ENCODE measurements at regions not wholly inside any gene's neighbourhood (a gene's known extent, or its start where the extent isn't known, plus 50 kb on each side); places are given as distances from the start of the nearest gene placed in this dataset.

- TF ChIP-seq ZBTB26 (CRISPR knock-in tag; IDR thresholded peaks at IDR 0.05) (no peak), RBM17 (IDR thresholded peaks at IDR 0.05; ENCODE audit: borderline replicate concordance, low read depth, low read length) (no peak), ZHX1 (conservative IDR thresholded peaks at IDR 0.05; ENCODE audit: low read length) (no peak), ZNF77 (CRISPR knock-in tag; IDR thresholded peaks at IDR 0.05) (no peak), CHCHD3 (CRISPR knock-in tag; IDR thresholded peaks at IDR 0.05) (no peak), RNF2 (IDR thresholded peaks at IDR 0.05) (no peak), ZBTB1 (CRISPR knock-in tag; IDR thresholded peaks at IDR 0.05; ENCODE audit: borderline replicate concordance, low read depth) (no peak), ZNF12 (CRISPR knock-in tag; IDR thresholded peaks at IDR 0.05) (no peak), CREB3L1 (IDR thresholded peaks at IDR 0.05; ENCODE audit: borderline replicate concordance, low read depth) (no peak), ZNF449 (CRISPR knock-in tag; IDR thresholded peaks at IDR 0.05) (no peak), KDM5B (IDR thresholded peaks at IDR 0.05; ENCODE audit: insufficient replicate concordance, low read depth, low read length) (no peak), CBX3 (IDR thresholded peaks at IDR 0.05; ENCODE audit: borderline replicate concordance in 1 of 2, low read length in 2 of 2) (no peak), SMARCE1 (IDR thresholded peaks at IDR 0.05) (no peak), HMGN3 (IDR thresholded peaks at IDR 0.05; ENCODE audit: borderline replicate concordance, extremely low read depth, insufficient read length, low read depth, low read length) (no peak), RHOXF2B (CRISPR knock-in tag; conservative IDR thresholded peaks at IDR 0.05) (no peak), ARHGAP35 (IDR thresholded peaks at IDR 0.05; ENCODE audit: partially characterized antibody) (no peak), ZNF785 (CRISPR knock-in tag; IDR thresholded peaks at IDR 0.05) (no peak), MCM5 (IDR thresholded peaks at IDR 0.05; ENCODE audit: low read depth) (no peak), NCOA4 (IDR thresholded peaks at IDR 0.05; ENCODE audit: partially characterized antibody) (no peak), DIDO1 (tag; IDR thresholded peaks at IDR 0.05; ENCODE audit: low read depth) (no peak)
These were observed 155.5 kb downstream of the MRPL14 start (continued) for GRCh38 chr6:43971776-43972126.

Data from K562 (cell line).